DND-41 (cell line): ENCODE measurements at regions not wholly inside any gene's neighbourhood (a gene's known extent, or its start where the extent isn't known, plus 50 kb on each side); places are given as distances from the start of the nearest gene placed in this dataset.

Experiments used
- ATAC-seq: fragments of 200-7000 bp; cut with Tn5 transposase; 3 replicates; pipeline ENCODE4 v1.9.1; 2021; ENCODE audit warnings: low read depth; ENCODE audit not compliant: insufficient read depth
- DNase-seq: peaks from one replicate; pipeline ENCODE4 v3.0.0-alpha.2; 2020
- H2AFZ ChIP-seq: 2 replicates; pipeline ENCODE4 v1.6.0; 2012; ENCODE audit warnings: low read depth, low read length
- H3K27ac ChIP-seq: 2 replicates; pipeline ENCODE4 v1.5.1; 2012; ENCODE audit warnings: low read length, inconsistent platforms
- H3K27me3 ChIP-seq: fragments of 200-600 bp; sonication (generic); 2 replicates; pipeline ENCODE4 v1.6.0; 2012; ENCODE audit warnings: low read length, mild to moderate bottlenecking, inconsistent platforms; ENCODE audit not compliant: insufficient read depth, poor library complexity
- H3K36me3 ChIP-seq: 2 replicates; pipeline ENCODE4 v1.5.1; 2012; ENCODE audit warnings: low read length, inconsistent platforms; ENCODE audit not compliant: insufficient read depth
- H3K4me1 ChIP-seq: 2 replicates; pipeline ENCODE4 v1.5.1; 2012; ENCODE audit warnings: mild to moderate bottlenecking, low read length; ENCODE audit not compliant: insufficient read depth
- H3K4me2 ChIP-seq: 2 replicates; pipeline ENCODE4 v1.6.0; 2012; ENCODE audit warnings: mild to moderate bottlenecking, moderate library complexity, low read length, inconsistent platforms; ENCODE audit not compliant: insufficient read depth
- H3K4me3 ChIP-seq, 2 experiments: fragments of 200-600 bp in 1 of 2; shearing (Covaris generic) in 1 of 2; 2 replicates each; pipeline ENCODE4 v1.5.1; 2012 to 2016; ENCODE audit warnings: inconsistent platforms in 2 of 2, low read length in 2 of 2, mild to moderate bottlenecking in 2 of 2, low read depth in 1 of 2, moderate library complexity in 1 of 2
- H3K79me2 ChIP-seq: 2 replicates; pipeline ENCODE4 v1.6.0; 2012; ENCODE audit warnings: low read length, inconsistent platforms; ENCODE audit not compliant: insufficient read depth
- H3K9ac ChIP-seq: 2 replicates; pipeline ENCODE4 v1.6.0; 2012; ENCODE audit warnings: low read depth, mild to moderate bottlenecking, inconsistent platforms, low read length, moderate library complexity
- H3K9me3 ChIP-seq: 2 replicates; pipeline ENCODE4 v1.5.1; 2012; ENCODE audit warnings: low read length, moderate library complexity, mild to moderate bottlenecking, inconsistent platforms; ENCODE audit not compliant: insufficient read depth, severe bottlenecking
- H4K20me1 ChIP-seq: 2 replicates; pipeline ENCODE4 v1.6.0; 2012; ENCODE audit warnings: low read length; ENCODE audit not compliant: insufficient read depth
- CTCF ChIP-seq: IDR thresholded peaks from 2 replicates; pipeline ENCODE4 v1.5.1; 2012; ENCODE audit warnings: borderline replicate concordance, low read length, moderate library complexity, mild to moderate bottlenecking; ENCODE audit not compliant: poor library complexity, severe bottlenecking; ENCODE audit errors: extremely low read depth
- EZH2 ChIP-seq: IDR thresholded peaks from 3 replicates; pipeline ENCODE4 v1.6.1; 2012; ENCODE audit warnings: borderline replicate concordance, low read depth, mild to moderate bottlenecking, moderate library complexity, low read length, inconsistent platforms; ENCODE audit not compliant: severe bottlenecking

DNA sequence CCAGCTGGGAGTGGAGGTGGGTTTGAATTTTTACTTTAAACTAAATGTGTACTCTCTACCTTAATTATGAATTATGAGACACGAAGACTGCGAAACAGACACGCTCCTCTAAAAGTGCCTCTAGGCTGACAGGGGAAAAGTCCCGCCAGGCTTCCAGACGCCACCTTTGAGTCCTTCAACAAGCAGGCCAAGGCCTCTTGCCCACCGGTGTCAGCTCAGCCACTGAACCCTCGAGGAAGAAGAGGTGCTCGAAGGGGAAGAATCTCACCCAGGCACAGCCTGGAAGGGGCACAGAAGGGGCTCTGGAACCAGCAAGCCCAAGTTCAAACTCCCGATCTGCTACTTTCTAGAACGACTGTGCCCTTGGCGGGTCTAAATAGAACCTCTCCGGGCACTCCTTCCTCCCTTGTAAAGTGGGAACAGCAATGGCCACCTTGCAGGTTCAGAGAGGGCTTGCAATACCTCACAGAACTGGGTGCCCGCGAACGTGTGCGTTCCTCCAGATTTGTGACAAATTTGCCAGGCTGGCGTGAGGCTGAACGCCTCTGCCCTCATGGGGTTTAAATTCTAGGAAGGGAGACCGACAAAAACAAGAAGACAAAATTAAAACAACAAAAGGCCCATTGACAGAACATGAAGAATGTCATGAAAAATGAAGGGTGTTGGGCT is 158.5 kb upstream of the GRK3 start:
- Histone ChIP-seq H3K4me1 (peaks cover 35% of the 10 kb centered on the region), H3K36me3 (no peaks in the 10 kb centered on the region), H3K9me3 (no peaks in the 10 kb centered on the region), H3K9ac (peak overlapping the region; percentile 73), H2AFZ (peak overlapping the region; percentile 84), H3K27me3 (no peaks in the 10 kb centered on the region), H3K4me3 (peak overlapping the region; percentile 56 to 74; a peak in 3 of 4 replicates), H3K4me2 (peak overlapping the region; percentile 97), H3K79me2 (peaks cover 37% of the 10 kb centered on the region), H4K20me1 (peaks cover 28% of the 10 kb centered on the region), H3K27ac (peak overlapping the region; percentile 60; the same call in 1 of the 2 replicates)
- DNase-seq = no peak
- no peak for TF ChIP-seq CTCF
- TF ChIP-seq EZH2 = no peak
- ATAC-seq = no peak

DNA sequence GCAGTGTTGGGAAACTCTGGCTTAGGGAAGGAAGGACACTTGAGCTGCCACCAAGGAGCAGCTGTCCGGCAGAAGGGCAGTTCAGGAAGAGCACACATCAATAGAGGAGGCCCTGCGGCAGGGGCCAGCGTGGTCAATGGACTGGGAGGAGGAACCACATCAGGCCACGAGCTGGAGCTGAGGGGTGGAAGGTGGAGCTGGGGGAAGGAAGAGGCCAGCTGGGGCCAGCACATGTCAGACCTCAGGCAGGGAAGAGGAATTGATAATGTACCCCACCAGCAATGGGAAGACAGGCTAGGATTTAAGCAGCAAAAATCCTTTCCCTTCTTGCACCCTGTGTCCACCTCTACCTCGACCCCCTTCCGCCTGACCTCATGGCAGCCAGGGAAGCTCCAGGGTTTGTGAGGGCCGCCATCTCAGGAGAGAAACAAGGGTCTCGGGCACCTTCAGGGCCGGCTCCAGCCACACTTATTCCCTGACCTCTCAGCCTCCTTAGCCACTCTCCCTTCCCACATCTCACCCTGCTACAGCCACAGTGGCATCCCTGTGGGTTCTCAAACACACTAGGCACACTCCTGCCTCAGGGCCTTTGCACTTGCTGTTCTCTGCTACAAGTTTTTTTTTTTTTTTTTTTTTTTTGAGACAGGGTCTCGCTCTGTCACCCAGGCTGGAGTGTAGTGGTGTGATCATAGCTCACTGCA is 157.8 kb upstream of the GRK3 start:
- Histone ChIP-seq H3K4me1 (peaks cover 33% of the 10 kb centered on the region), H3K4me2 (peak overlapping the region; percentile 97; the same call in 1 of the 2 replicates), H3K79me2 (peaks cover 31% of the 10 kb centered on the region), H3K36me3 (no peaks in the 10 kb centered on the region), H2AFZ (no peak overlapping the region), H4K20me1 (peaks cover 25% of the 10 kb centered on the region), H3K4me3 (no peak overlapping the region), H3K9ac (no peak overlapping the region), H3K9me3 (no peaks in the 10 kb centered on the region), H3K27ac (no peak overlapping the region), H3K27me3 (no peaks in the 10 kb centered on the region)
- DNase-seq = no peak
- TF ChIP-seq EZH2 = no peak
- no peak for TF ChIP-seq CTCF
- no peak for ATAC-seq

DNA sequence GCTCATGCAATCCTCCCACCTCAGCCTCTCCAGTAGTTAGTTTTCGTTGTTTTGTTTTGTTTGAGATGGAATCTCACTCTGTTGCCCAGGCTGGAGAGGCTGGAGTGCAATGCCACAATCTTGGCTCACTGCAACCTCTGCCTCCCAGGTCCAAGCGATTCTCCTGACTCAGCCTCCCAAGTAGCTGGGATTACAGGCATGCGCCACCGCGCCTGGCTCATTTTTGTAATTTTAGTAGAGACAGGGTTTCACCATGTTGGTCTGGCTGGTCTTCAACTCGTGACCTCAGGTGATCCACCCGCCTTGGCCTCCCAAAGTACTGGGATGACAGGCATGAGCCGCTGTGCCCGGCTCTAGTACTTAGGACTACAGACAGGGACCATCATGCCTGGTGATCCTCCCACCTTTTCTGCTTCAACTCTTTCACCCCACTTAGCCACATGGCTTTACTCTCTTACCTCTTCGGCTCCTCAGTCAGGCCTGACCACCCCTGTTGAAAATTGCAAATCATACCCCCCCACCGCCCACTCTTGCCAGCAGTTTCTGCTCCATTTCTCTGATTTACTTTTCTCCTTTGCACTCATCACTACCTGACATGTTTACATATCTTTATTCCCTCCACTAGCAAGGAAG is 157.1 kb upstream of the GRK3 start:
- Histone ChIP-seq H4K20me1 (peaks cover 19% of the 10 kb centered on the region), H3K4me3 (no peak overlapping the region), H2AFZ (no peak overlapping the region), H3K79me2 (peaks cover 25% of the 10 kb centered on the region), H3K27me3 (no peaks in the 10 kb centered on the region), H3K4me2 (no peak overlapping the region), H3K4me1 (peaks cover 33% of the 10 kb centered on the region), H3K27ac (no peak overlapping the region), H3K36me3 (no peaks in the 10 kb centered on the region), H3K9me3 (no peaks in the 10 kb centered on the region), H3K9ac (no peak overlapping the region)
- DNase-seq (no peak), ATAC-seq (no peak)
- TF ChIP-seq CTCF = no peak
- TF ChIP-seq EZH2 = no peak
